NCI-H2227 (cell line): ENCODE measurements at regions not wholly inside any gene's neighbourhood (a gene's known extent, or its start where the extent isn't known, plus 50 kb on each side); places are given as distances from the start of the nearest gene placed in this dataset.
"Not testable (repeated sequence)": the region's sequence is repeated elsewhere in the genome, so short reads cannot be mapped to it uniquely, and the experiment has no call there.

Source experiments
- DNase-seq: peaks from one replicate; lab custom pipeline; 2025; ENCODE audit not compliant: unreplicated experiment; lab: John Stamatoyannopoulos, UW

DNA sequence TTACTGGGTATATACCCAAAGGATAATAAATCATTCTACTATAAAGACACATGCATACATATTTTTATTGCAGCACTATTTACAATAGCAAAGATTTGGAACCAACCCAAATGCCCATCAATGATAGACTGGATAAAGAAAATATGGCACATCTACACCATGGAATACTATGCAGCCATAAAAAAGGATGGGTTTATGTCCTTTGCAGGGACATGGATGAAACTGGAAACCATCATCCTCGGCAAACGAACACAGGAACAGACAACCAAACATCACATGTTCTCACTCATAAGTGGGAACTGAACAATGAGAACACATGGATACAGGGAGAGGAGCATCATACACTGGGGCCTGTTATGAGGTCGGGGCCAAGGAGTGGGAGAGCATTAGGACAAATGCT lies 665.0 kb upstream of the KCNMB2 start:
- not testable (repeated sequence) for DNase-seq

DNA sequence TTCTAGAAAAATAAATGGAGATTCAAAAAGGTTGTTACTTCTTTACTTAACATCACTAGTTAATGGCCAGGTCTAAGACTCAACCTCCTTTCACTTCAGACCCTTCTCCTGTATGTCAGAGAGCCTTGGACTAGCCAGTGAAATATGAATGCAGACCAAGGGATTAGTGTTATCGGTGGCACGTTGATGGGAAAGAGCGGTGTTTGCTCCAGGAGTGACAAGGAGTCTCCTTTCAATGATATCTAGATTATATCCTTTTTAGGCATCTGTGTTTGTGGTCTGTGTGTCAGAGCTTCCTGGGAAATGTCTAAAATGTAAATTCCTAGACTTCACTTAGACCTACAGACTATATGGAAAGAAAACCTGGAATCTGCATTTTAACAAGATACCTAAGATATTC lies 658.0 kb upstream of the KCNMB2 start:
- no peak for DNase-seq

DNA sequence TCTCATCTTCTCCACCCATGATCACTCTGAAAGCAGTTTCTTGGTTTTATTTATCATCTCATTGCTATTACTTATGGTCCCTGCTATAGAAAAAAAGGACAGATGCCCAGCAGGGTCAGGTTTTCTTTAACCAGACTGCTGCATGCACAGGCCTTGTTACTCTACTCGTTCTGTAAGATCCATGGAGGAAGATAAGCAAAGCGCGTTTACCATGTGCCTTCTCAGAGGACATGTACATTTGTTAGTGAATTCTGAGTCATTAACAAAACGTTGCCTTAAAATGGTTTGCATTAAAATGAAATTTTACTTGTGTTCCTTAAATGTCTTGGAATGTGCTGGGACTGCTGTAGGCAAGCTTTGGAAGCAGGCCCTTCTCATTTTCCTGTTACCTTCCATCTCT lies 657.3 kb upstream of the KCNMB2 start:
- DNase-seq = no peak

DNA sequence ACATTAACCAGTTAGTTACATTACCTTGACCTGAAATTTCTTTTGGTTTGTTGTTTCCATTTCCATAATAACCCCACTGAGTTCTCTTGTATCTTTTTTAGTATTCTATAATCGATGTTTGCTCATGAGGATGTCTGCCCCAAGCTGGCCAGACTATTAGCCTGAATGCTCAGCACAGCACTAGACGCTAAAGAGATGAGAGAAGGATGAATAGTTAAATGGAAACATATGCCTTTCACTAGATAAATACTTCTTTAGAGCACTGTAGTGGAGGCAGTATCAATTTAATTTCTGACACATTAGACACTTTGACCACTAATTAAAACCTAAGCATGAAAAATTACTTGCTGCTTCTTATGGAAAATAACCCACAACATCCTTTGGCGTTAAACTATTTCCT lies 654.9 kb upstream of the KCNMB2 start:
- no peak for DNase-seq

GRCh38 chr3:177882124-177882648 lies 654.0 kb upstream of the KCNMB2 start:
- no peak for DNase-seq

DNA sequence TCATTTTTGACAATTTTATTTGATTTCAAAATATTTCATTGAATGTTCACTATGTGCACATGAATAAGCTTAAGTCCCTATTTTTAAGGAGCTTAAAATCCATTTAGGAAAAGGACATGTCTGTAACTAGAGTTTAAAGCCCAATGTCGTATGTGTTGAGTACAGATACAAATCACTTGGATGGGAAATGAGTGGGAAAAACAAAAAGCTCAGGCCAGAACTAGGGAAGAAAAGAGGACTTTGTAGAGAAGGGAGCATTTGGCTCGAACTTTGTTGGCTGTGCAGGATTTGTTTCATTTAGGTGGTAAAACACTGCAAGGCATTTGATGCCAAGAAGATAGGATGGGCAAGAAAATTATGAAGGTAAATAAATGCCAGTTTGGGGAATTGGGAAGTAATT lies 653.1 kb upstream of the KCNMB2 start:
- no peak for DNase-seq

GRCh38 chr3:177883957-177884356 lies 652.3 kb upstream of the KCNMB2 start:
- DNase-seq = no peak

DNA sequence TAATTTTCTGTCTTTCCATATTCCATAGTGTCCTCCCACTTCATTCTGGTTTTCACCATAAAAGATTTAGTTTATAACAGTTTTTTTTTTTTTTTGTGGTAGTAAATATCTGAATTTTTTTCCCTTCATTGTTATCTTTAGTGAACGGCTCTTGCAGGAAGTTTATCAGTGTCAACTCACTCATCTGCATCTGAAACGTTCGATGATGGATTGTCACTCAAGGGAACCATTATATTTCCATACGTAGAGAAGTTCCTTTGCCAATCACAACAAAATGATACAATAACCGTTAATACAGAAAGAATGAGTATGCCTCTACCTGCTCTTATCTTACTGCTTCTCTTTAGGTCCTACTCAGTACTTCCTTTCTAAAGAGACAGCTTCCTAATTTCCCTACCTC lies 651.2 kb upstream of the KCNMB2 start:
- no peak for DNase-seq

DNA sequence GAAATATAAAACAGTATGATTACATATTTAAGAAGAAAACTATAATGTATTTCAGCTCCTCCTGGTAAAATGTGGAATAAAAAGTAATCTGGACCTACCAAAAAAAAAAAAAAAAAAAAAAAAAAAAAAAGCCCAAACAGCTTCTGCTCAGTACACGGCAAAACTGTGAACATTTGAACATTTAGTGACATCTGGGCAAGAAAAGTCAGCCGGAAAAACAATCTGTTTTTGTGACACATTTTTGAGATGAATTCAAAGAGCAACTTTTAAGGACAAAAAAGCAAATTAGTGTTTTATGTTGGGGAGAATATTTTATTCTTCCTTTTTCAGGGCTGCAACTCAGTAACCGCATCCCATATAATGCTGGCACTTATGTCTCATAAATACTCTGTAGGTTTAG lies 649.7 kb upstream of the KCNMB2 start:
- no peak for DNase-seq

GRCh38 chr3:177887475-177887874 lies 648.8 kb upstream of the KCNMB2 start:
- no peak for DNase-seq

DNA sequence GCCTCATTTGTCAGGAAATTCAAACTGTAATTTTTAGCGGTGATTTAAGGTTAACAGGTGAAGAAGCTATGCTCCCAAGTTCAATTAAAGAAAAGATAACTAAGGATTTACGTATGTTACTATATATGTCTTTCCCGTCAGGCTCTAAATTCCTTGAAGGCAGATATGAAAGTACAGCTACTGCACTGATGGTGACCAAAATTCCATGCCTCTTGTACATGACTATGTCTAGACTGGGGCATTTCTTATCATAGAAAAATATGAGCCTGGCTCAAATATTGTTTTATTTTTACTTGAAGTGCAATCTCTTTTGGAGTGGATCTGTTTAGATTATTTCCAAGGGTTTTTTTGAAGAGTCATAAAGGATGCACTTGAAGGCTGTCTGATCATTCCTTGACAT lies 647.1 kb upstream of the KCNMB2 start:
- DNase-seq = no peak

DNA sequence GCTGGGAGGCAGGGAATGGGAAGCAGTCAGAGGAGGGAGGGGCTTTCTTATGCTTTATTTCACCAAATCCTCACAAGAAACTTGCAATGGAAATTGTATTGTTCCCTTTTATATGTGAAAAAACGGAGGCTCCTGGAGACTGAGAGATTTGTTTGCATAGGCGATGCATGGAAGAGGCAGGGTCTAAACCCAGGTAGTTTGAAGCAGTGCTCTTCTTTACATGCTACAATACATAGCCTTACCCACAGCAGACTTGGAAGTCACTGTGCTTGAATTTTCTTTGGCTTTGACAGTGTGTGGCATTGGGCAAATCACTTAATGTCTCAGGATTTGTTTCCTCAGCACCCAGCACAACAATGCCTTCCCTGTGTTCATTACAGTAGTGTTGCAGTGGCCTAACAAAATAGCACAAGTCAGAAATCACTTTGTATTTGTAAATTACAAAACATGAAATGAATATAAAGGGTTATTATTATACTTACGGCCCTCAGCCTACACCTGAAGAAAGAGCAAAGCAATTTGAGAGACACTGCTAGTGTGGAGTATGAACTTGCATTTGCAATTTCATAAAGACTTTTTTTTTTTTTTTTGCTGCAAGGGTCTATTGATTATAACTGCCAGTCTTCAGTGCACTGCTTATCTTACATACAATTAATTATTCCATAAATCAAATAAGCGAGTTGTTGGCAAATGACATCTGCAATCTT lies 646.4 kb upstream of the KCNMB2 start:
- no peak for DNase-seq

GRCh38 chr3:177890359-177890683 lies 645.9 kb upstream of the KCNMB2 start:
- DNase-seq = no peak

GRCh38 chr3:177891569-177891968 lies 644.7 kb upstream of the KCNMB2 start:
- DNase-seq = not testable (repeated sequence)

- no peak for DNase-seq
Observed at GRCh38 chr3:177893331-177893730, 642.9 kb upstream of the KCNMB2 start.

DNA sequence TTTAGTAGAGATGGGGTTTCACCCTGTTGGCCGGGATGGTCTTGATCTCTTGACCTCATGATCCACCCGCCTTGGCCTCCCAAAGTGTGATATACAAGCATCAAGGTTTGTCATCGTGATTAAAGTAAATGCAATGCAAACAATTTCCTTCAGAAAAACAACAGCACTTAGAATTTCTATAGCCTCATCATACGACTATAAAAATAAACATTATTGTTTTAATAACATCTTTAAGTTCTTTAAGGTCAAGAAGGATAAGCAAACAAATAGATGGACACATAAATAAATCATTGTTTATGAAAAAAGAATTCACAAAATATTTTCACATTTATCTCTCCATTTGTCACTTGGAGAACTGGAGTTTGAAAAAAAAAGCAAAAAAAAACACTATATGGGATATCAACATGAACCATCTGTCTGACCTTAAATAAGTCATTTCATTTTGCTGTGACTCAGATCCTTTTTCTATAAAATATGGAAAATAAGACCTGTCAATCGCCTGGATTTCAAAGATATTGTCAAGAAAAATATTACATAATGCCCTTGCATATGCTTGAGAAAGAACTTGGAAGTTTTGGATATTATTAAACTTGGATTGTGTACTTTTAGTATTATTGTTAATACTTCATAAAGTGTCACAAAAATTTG lies 642.0 kb upstream of the KCNMB2 start:
- DNase-seq = no peak

DNA sequence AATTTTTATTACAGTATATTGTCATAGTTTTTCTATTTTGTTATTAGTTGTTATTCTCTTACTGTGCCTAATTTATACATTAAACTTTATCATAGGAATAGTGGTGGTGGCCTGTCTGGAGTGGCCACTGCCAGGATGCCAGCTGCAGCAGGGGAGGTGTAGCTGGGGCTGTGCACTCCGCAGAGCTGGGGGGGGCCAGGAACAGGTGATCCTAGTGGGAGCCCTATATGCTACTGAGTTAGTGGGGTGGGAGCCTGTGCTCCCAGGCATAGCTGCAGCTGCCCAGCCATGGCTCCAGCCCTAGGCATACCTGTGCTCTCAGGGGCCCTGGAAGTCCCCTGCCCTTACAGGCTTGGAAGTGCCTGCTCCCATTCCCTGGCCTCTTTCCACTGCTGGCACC lies 638.1 kb upstream of the KCNMB2 start:
- no peak for DNase-seq

DNA sequence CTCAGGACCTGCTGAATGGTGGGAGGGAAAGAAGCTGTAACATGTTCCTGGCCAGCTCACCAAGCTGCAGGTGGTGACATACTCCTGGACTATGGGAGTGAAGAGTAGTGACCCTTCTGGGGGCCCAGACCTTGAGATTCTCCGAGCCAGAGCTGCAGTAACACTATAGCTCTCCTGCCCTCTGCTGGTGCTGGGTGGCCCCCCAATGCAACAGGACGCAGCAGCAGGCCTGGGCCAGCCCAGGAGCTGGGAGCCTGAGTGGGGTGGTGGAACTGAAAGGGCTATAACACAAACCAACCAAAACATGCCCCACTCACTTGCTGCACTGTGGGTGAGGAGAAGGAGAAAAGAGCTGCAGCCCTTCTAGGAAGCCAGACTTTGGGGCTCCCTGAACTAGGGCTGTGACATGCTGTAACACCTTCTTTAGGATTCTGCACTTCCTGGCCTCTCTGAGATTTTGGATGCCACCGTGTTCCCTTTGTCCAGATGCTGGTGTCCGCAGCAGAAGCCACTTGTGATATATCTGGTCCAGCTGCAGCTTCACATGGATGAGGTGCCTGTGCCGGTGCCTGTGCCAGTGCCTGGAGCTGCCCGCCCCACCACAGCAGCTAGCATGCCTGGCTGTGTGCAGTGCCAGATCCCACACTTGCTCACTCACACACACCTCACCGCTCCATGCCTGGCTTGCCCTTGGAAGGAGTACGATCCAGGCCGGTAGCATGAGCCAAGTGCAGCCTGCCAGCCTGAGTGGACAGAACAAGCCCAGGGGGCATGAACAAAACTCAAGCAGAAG lies 636.8 kb upstream of the KCNMB2 start:
- DNase-seq = no peak

GRCh38 chr3:177902876-177903275 lies 633.4 kb upstream of the KCNMB2 start:
- DNase-seq = no peak

- DNase-seq = no peak
Observed at GRCh38 chr3:177904621-177905020, 631.6 kb upstream of the KCNMB2 start.

DNA sequence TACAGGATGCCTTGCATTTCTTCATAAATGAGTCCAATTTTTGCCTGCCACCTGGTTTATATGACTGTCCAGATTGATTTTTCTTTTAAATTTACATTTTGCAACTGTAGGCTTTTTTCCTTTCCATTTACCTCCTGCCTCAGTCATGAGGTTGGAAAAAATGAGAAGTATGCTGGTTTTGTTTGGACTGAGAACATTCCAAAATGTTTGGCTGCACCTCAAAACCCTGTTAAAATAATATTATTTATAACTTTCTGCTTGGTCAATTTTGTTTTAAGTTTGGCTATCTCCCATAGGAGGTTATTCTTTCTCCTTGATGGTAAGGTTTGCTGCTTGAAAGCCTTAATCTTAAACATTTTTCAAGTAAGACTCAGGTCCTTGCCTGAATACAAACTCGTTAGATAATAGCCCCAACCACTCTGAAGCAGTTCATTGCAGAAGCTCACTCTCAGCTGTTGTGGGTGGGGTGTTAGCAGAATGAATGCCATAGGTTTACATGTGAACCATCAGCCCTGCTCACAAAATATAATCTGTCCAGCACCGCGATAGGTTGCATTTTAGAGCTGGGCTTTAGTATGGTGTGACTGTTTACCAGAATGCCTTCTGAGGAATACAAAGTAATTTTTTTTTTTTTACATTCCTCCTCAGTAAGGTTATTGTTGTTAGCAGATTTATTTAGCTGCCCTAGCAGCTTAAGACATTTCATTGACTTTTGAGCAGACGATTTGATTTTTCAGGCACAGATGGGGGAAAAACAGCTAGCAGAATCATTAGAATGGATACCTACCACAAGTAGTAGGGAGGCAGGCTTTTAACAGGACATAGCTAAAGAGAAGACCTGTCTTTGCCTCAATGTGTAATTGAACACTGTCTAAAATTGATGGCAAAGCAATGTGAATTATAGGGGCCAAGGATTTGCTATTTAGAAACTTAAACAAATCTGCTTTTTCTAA lies 630.8 kb upstream of the KCNMB2 start:
- peak; percentile 30 for DNase-seq
